ENCODE measurements at regions not wholly inside any gene's neighbourhood (a gene's known extent, or its start where the extent isn't known, plus 50 kb on each side); places are given as distances from the start of the nearest gene placed in this dataset.

DNA sequence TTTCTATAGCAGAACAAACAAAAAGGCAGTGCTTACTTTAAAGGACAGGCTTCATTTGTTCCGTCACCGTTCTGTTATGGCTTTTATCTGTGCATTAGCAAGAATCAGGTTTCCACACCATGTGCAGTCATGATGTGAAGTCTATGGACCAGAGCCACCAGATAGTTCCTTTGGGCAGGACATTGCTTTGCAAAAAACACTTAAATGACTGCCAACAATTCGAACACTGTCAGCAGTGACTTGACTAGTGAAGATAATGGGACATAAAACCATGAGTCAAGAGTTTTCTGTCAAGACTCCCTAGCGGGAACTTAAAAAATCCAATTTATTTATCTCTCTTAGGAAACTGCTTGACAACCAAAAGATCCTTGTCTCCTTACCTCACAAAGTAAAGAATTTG is 80.3 kb downstream of the NKX2-1 start:
- TF ChIP-seq, protein P1, sequence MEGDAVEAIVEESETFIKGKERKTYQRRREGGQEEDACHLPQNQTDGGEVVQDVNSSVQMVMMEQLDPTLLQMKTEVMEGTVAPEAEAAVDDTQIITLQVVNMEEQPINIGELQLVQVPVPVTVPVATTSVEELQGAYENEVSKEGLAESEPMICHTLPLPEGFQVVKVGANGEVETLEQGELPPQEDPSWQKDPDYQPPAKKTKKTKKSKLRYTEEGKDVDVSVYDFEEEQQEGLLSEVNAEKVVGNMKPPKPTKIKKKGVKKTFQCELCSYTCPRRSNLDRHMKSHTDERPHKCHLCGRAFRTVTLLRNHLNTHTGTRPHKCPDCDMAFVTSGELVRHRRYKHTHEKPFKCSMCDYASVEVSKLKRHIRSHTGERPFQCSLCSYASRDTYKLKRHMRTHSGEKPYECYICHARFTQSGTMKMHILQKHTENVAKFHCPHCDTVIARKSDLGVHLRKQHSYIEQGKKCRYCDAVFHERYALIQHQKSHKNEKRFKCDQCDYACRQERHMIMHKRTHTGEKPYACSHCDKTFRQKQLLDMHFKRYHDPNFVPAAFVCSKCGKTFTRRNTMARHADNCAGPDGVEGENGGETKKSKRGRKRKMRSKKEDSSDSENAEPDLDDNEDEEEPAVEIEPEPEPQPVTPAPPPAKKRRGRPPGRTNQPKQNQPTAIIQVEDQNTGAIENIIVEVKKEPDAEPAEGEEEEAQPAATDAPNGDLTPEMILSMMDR (optimal IDR thresholded peaks at IDR 0.05 in 1 of 3, IDR thresholded peaks at IDR 0.05 in 1 of 3, conservative IDR thresholded peaks at IDR 0.05 in 1 of 3; ENCODE audit: extremely low read depth in 1 of 3, insufficient read depth in 2 of 3, low read length in 3 of 3) = no peak
- no peak for TF ChIP-seq EZH2 (IDR thresholded peaks at IDR 0.05; ENCODE audit: low read length)

Data from keratinocyte (primary cell).